Thyroid gland (tissue), 4 donors: ENCODE measurements at regions not wholly inside any gene's neighbourhood (a gene's known extent, or its start where the extent isn't known, plus 50 kb on each side); places are given as distances from the start of the nearest gene placed in this dataset.

Source experiments
- DNase-seq, 2 donors: peaks; one replicate each; pipeline ENCODE4 v3.0.0-alpha.2; 2019
- H3K27ac ChIP-seq, 3 donors: fragments of 200-600 bp; sonication (generic); 1 replicate in 2 of 3; 2 replicates in 1 of 3; pipeline ENCODE4 v1.5.1; 2016 to 2019; ENCODE audit warnings: mild to moderate bottlenecking in 1 of 3, moderate library complexity in 1 of 3
- H3K27me3 ChIP-seq: fragments of 200-600 bp; sonication (generic); one replicate; pipeline ENCODE4 v1.5.1; 2019
- H3K36me3 ChIP-seq, 2 donors: fragments of 200-600 bp; sonication (generic); one replicate each; pipeline ENCODE4 v1.5.1; 2016 to 2019
- H3K4me1 ChIP-seq, 2 donors: fragments of 200-600 bp; sonication (generic); one replicate each; pipeline ENCODE4 v1.5.1; 2017 to 2019
- H3K4me3 ChIP-seq, 3 donors: fragments of 200-600 bp; sonication (generic); replicated peaks in 1 of 3; 1 replicate in 2 of 3; 2 replicates in 1 of 3; pipeline ENCODE4 v1.5.1; 2016; ENCODE audit warnings: mild to moderate bottlenecking in 1 of 3
- H3K9me3 ChIP-seq: fragments of 200-600 bp; sonication (generic); one replicate; pipeline ENCODE4 v1.5.1; 2017
- POLR2A ChIP-seq, 2 donors: fragments of 450-650 bp; IDR thresholded peaks; one replicate each; pipeline ENCODE4 v1.6.1; 2017; ENCODE audit warnings: antibody characterized with exemption in 2 of 2, mild to moderate bottlenecking in 2 of 2, moderate library complexity in 1 of 2
- WGBS, 2 donors: methylation state at CpG; one replicate each; pipeline ENCODE4 v1.1.5; 2017; 5-methylcytosine and 5-hydroxymethylcytosine counted together
- intact Hi-C: fragments of 100-400 bp; cut with DNase I; formaldehyde crosslinking; loops from one replicate; pipeline ENCODE4 v1.15.1; 2023
- TF ChIP-seq, protein P1 (sequence below), 6 experiments: fragments of 200-600 bp in 3 of 6; fragments of 450-650 bp in 3 of 6; sonication (generic) in 3 of 6; IDR thresholded peaks; one replicate each; pipeline ENCODE4 v1.5.1; 2016 to 2019; ENCODE audit warnings: antibody characterized with exemption in 6 of 6, mild to moderate bottlenecking in 2 of 6, inconsistent platforms in 1 of 6, moderate library complexity in 1 of 6

- no peaks in the 10 kb centered on the region for H3K27me3 ChIP-seq
- no peak for DNase-seq
- TF ChIP-seq, protein P1, sequence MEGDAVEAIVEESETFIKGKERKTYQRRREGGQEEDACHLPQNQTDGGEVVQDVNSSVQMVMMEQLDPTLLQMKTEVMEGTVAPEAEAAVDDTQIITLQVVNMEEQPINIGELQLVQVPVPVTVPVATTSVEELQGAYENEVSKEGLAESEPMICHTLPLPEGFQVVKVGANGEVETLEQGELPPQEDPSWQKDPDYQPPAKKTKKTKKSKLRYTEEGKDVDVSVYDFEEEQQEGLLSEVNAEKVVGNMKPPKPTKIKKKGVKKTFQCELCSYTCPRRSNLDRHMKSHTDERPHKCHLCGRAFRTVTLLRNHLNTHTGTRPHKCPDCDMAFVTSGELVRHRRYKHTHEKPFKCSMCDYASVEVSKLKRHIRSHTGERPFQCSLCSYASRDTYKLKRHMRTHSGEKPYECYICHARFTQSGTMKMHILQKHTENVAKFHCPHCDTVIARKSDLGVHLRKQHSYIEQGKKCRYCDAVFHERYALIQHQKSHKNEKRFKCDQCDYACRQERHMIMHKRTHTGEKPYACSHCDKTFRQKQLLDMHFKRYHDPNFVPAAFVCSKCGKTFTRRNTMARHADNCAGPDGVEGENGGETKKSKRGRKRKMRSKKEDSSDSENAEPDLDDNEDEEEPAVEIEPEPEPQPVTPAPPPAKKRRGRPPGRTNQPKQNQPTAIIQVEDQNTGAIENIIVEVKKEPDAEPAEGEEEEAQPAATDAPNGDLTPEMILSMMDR (IDR thresholded peaks at IDR 0.05) = no peak
- TF ChIP-seq POLR2A (IDR thresholded peaks at IDR 0.05) = no peak
- H3K9me3 ChIP-seq = no peaks in the 10 kb centered on the region
- H3K36me3 ChIP-seq = no peaks in the 10 kb centered on the region
- intact Hi-C loops = no loop called here
- no peak overlapping the region for H3K4me3 ChIP-seq
- WGBS, 2 donors = 91 to 95% methylated on average over 2 of the region's 2 CpGs
- peaks cover 8 to 15% of the 10 kb centered on the region in 2 donors for H3K4me1 ChIP-seq
- no peak overlapping the region for H3K27ac ChIP-seq
Observed at GRCh38 chr5:135690466-135690865, 111.7 kb upstream of the CXCL14 start.

DNA sequence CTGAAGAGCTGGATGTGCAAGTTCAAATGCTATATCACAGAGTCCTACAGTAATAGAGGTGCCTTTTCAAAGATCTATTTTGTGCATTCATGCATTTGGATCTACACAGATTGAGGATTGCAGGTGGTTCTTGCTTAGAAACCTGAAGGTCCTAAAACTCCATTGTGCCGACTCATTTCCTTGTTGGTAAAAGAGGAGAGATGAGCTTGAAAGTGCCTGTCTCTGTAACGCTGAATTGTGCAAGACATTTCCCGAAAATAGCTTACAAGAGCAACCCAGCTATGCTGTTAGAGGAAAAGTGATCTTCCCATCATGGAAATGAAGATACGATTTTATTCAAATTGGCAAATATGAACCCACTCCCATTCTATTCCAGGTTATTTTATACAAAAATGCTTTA, 110.7 kb upstream of the CXCL14 start:
- intact Hi-C loops = no loop called here
- DNase-seq = no peak
- Histone ChIP-seq H3K4me1 (peaks cover 8 to 14% of the 10 kb centered on the region in 2 donors), H3K27me3 (no peaks in the 10 kb centered on the region), H3K36me3 (no peaks in the 10 kb centered on the region), H3K27ac (no peak overlapping the region), H3K4me3 (no peak overlapping the region), H3K9me3 (no peaks in the 10 kb centered on the region)
- TF ChIP-seq, protein P1 (IDR thresholded peaks at IDR 0.05) = no peak
- TF ChIP-seq POLR2A (IDR thresholded peaks at IDR 0.05) = no peak
- WGBS, 2 donors = 87 to 92% methylated on average over 4 of the region's 4 CpGs

DNA sequence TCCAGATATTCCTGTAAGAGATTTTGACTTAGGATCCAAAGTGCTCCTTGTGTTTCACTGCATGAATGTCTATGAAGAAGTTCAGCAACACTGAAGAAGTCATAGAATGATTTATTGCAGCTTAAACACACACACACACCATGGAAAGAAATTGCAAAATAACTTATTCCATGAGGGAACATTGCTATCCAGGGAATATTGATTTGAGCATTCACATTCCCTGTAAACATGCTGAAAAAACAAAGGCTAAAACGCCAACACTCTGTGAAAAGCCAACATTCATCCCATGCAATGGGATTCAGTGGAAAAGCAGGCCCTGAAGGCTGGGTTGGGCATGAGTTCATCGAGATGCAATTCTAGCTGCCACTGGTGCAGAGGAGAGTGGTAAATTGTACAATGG, 109.6 kb upstream of the CXCL14 start:
- H3K9me3 ChIP-seq = no peaks in the 10 kb centered on the region
- TF ChIP-seq, protein P1 (IDR thresholded peaks at IDR 0.05) = no peak
- TF ChIP-seq POLR2A (IDR thresholded peaks at IDR 0.05) = no peak
- peaks cover under 1 to 3% of the 10 kb centered on the region in 2 donors for H3K4me1 ChIP-seq
- no peak overlapping the region for H3K27ac ChIP-seq
- WGBS, 2 donors = 69 to 86% methylated on average over 2 of the region's 2 CpGs
- DNase-seq = no peak
- no peaks in the 10 kb centered on the region for H3K36me3 ChIP-seq
- no peak overlapping the region for H3K4me3 ChIP-seq
- H3K27me3 ChIP-seq = no peaks in the 10 kb centered on the region
- intact Hi-C loops = no loop called here

GRCh38 chr5:135683189-135683588, 104.4 kb upstream of the CXCL14 start:
- H3K36me3 ChIP-seq = no peaks in the 10 kb centered on the region
- H3K27ac ChIP-seq = no peak overlapping the region
- H3K4me3 ChIP-seq = no peak overlapping the region
- no peak for DNase-seq
- no peaks in the 10 kb centered on the region for H3K4me1 ChIP-seq
- intact Hi-C loops = no loop called here
- H3K27me3 ChIP-seq = no peaks in the 10 kb centered on the region
- no peaks in the 10 kb centered on the region for H3K9me3 ChIP-seq
- TF ChIP-seq POLR2A (IDR thresholded peaks at IDR 0.05) = no peak
- TF ChIP-seq, protein P1 (IDR thresholded peaks at IDR 0.05) = no peak

- Histone ChIP-seq H3K27me3 (no peaks in the 10 kb centered on the region), H3K9me3 (no peaks in the 10 kb centered on the region), H3K4me3 (no peak overlapping the region), H3K27ac (no peak overlapping the region), H3K36me3 (no peaks in the 10 kb centered on the region), H3K4me1 (no peaks in the 10 kb centered on the region)
- 90 to 93% methylated on average over 5 of the region's 5 CpGs for WGBS, 2 donors
- TF ChIP-seq, protein P1 (IDR thresholded peaks at IDR 0.05) = no peak
- no peak for TF ChIP-seq POLR2A (IDR thresholded peaks at IDR 0.05)
- no peak for DNase-seq
- intact Hi-C loops = no loop called here
Observed at GRCh38 chr5:135680713-135681112, 101.9 kb upstream of the CXCL14 start.
